Trophoblast cell (in vitro differentiated cells and primary cell): ENCODE measurements at regions not wholly inside any gene's neighbourhood (a gene's known extent, or its start where the extent isn't known, plus 50 kb on each side); places are given as distances from the start of the nearest gene placed in this dataset.

ENCODE experiments used
- DNase-seq, 2 donors: peaks; one replicate each; pipeline ENCODE4 v3.0.0-alpha.2; 2016
- H2AFZ ChIP-seq: 2 replicates; pipeline ENCODE4 v1.6.1; 2013; ENCODE audit warnings: low read length, moderate library complexity, mild to moderate bottlenecking; ENCODE audit not compliant: insufficient read depth, poor library complexity
- H2AK5ac ChIP-seq: 2 replicates; pipeline ENCODE4 v1.6.1; 2013; ENCODE audit warnings: mild to moderate bottlenecking, low read length
- H2BK120ac ChIP-seq: 2 replicates; pipeline ENCODE4 v1.6.1; 2013; ENCODE audit warnings: low read length, mild to moderate bottlenecking, moderate library complexity; ENCODE audit not compliant: insufficient read depth, poor library complexity
- H2BK12ac ChIP-seq: 2 replicates; pipeline ENCODE4 v1.6.1; 2013; ENCODE audit warnings: mild to moderate bottlenecking, low read length, moderate library complexity
- H2BK5ac ChIP-seq: 2 replicates; pipeline ENCODE4 v1.6.1; 2013; ENCODE audit warnings: low read length, low read depth, moderate library complexity, mild to moderate bottlenecking; ENCODE audit not compliant: poor library complexity
- H3K14ac ChIP-seq: 2 replicates; pipeline ENCODE4 v1.6.1; 2013; ENCODE audit warnings: mild to moderate bottlenecking, low read length
- H3K18ac ChIP-seq: 2 replicates; pipeline ENCODE4 v1.6.1; 2013; ENCODE audit warnings: mild to moderate bottlenecking, low read length
- H3K23ac ChIP-seq: 2 replicates; pipeline ENCODE4 v1.6.1; 2013; ENCODE audit warnings: low read length
- H3K27ac ChIP-seq: 2 replicates; pipeline ENCODE4 v1.5.1; 2013; ENCODE audit warnings: low read depth, mild to moderate bottlenecking, inconsistent platforms, low read length, moderate library complexity
- H3K27me3 ChIP-seq: 2 replicates; pipeline ENCODE4 v1.6.1; 2013; ENCODE audit warnings: inconsistent platforms, mild to moderate bottlenecking, low read length, moderate library complexity; ENCODE audit not compliant: insufficient read depth
- H3K36me3 ChIP-seq, 2 experiments: 1 replicate in 1 of 2; 2 replicates in 1 of 2; pipeline ENCODE4 v1.6.1; 2013; ENCODE audit warnings: low read length in 2 of 2, mild to moderate bottlenecking in 2 of 2, moderate library complexity in 1 of 2; ENCODE audit not compliant: insufficient read depth in 2 of 2, control insufficient read depth in 1 of 2
- H3K4ac ChIP-seq: 2 replicates; pipeline ENCODE4 v1.6.1; 2013; ENCODE audit warnings: low read depth, mild to moderate bottlenecking, low read length, moderate library complexity
- H3K4me1 ChIP-seq, 2 experiments: 1 replicate in 1 of 2; 2 replicates in 1 of 2; pipeline ENCODE4 v1.6.1; 2013; ENCODE audit warnings: low read length in 2 of 2, mild to moderate bottlenecking in 2 of 2, moderate library complexity in 1 of 2; ENCODE audit not compliant: insufficient read depth in 2 of 2, control insufficient read depth in 1 of 2
- H3K4me2 ChIP-seq: 2 replicates; pipeline ENCODE4 v1.6.1; 2013; ENCODE audit warnings: inconsistent platforms, mild to moderate bottlenecking, low read length, moderate library complexity
- H3K4me3 ChIP-seq: 2 replicates; pipeline ENCODE4 v1.5.1; 2013; ENCODE audit warnings: mild to moderate bottlenecking, low read depth, low read length, inconsistent platforms
- H3K79me1 ChIP-seq: one replicate; pipeline ENCODE4 v1.6.1; 2013; ENCODE audit warnings: low read length
- H3K79me2 ChIP-seq: 2 replicates; pipeline ENCODE4 v1.6.1; 2013; ENCODE audit warnings: low read length, mild to moderate bottlenecking; ENCODE audit not compliant: control insufficient read depth, insufficient read depth, poor library complexity
- H3K9ac ChIP-seq: 2 replicates; pipeline ENCODE4 v1.6.1; 2013; ENCODE audit warnings: mild to moderate bottlenecking, low read length
- H3K9me3 ChIP-seq: 2 replicates; pipeline ENCODE4 v1.6.1; 2013; ENCODE audit warnings: low read depth, mild to moderate bottlenecking, control low read depth, inconsistent platforms, low read length; ENCODE audit not compliant: insufficient read depth
- H4K12ac ChIP-seq: 2 replicates; pipeline ENCODE4 v1.6.1; 2013; ENCODE audit warnings: low read depth, mild to moderate bottlenecking, low read length, moderate library complexity
- H4K8ac ChIP-seq: 2 replicates; pipeline ENCODE4 v1.6.1; 2013; ENCODE audit warnings: low read depth, mild to moderate bottlenecking, low read length, moderate library complexity
- H4K91ac ChIP-seq: one replicate; pipeline ENCODE4 v1.6.1; 2013; ENCODE audit warnings: low read depth, mild to moderate bottlenecking, low read length, moderate library complexity
- WGBS: extraction: QIAGEN DNeasy Blood & Tissue Kit; methylation state at CpG from one replicate; pipeline ENCODE4 v1.1.7; 2013; ENCODE audit warnings: missing lambda C conversion rate; ENCODE audit not compliant: insufficient read length, insufficient coverage; ENCODE audit errors: extremely low coverage; 5-methylcytosine and 5-hydroxymethylcytosine counted together

DNA sequence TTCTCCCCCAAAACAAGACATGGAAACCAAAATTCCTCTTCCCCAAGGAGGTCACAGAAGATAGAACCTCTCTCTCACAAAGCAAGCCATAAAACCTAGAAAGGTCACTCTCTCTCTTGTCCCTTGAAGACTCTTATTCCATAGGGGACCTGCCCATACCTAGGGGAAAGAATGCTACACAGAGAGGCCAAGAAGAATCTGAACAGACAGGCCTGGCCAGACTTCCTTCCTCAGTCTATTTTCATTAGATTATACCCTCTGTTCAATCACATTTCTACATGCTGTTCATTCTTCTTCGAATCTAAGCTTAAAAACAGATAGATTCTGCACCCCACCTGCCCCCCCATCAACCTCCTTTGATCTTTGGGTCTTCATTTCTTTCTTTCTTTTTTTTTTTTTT is 206.8 kb downstream of the TLE4 start:
- no peak overlapping the region for H3K23ac ChIP-seq
- H3K9ac ChIP-seq: no peak overlapping the region
- H3K27ac ChIP-seq: peak overlapping the region; percentile 61
- H3K9me3 ChIP-seq: no peaks in the 10 kb centered on the region
- no peak overlapping the region for H2BK5ac ChIP-seq
- H3K4me1 ChIP-seq: peaks cover 8 to 15% of the 10 kb centered on the region in 2 experiments
- no peak overlapping the region for H4K91ac ChIP-seq
- peak overlapping the region; percentile 36 for H2BK12ac ChIP-seq
- peak overlapping the region; percentile 79 for H2BK120ac ChIP-seq
- H3K36me3 ChIP-seq: no peaks in the 10 kb centered on the region
- peak overlapping the region; percentile 16 for H4K8ac ChIP-seq
- no CpG with 5 or more reads among the region's 1 CpG for WGBS
- no peak overlapping the region for H2AK5ac ChIP-seq
- no peak overlapping the region for H3K4me3 ChIP-seq
- no peak overlapping the region for H3K18ac ChIP-seq
- no peak overlapping the region for H3K4me2 ChIP-seq
- no peak overlapping the region for H3K4ac ChIP-seq
- no peaks in the 10 kb centered on the region for H3K27me3 ChIP-seq
- H3K14ac ChIP-seq: no peak overlapping the region
- no peak overlapping the region for H2AFZ ChIP-seq
- peaks cover 11% of the 10 kb centered on the region for H3K79me1 ChIP-seq
- H3K79me2 ChIP-seq: no peaks in the 10 kb centered on the region
- no peak overlapping the region for H4K12ac ChIP-seq
- DNase-seq: peak; percentile 54 to 70

DNA sequence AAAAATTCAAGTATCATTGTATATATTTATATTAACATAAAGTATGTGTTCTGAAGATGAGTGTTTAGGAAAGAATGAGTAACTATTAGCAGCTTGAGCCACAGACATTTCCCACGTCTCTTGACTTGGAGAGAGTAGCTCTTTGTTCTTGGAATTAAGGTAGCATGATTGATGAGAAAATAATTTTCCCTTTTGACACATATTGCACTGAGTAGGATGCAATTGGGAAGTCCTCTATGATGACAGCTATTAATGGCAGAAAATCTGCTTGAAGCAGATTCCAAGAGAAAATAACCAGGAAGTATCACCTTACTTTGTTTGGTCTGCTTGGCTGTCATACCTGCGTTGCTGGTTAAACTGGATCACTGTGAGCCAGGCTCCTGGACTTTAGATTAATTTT is 204.8 kb downstream of the TLE4 start:
- Histone ChIP-seq H3K23ac (no peak overlapping the region), H3K4me2 (no peak overlapping the region), H2AFZ (no peak overlapping the region), H3K18ac (no peak overlapping the region), H4K12ac (no peak overlapping the region), H3K27me3 (no peaks in the 10 kb centered on the region), H3K4me1 (peaks cover 8 to 15% of the 10 kb centered on the region in 2 experiments), H3K14ac (no peak overlapping the region), H2AK5ac (no peak overlapping the region), H2BK5ac (no peak overlapping the region), H2BK120ac (no peak overlapping the region), H2BK12ac (no peak overlapping the region), H3K27ac (peak overlapping the region; percentile 19), H3K9ac (no peak overlapping the region), H4K91ac (no peak overlapping the region), H3K79me1 (peaks cover 11% of the 10 kb centered on the region), H3K36me3 (no peaks in the 10 kb centered on the region), H3K79me2 (no peaks in the 10 kb centered on the region), H3K4ac (no peak overlapping the region), H3K9me3 (no peaks in the 10 kb centered on the region), H4K8ac (no peak overlapping the region), H3K4me3 (no peak overlapping the region)
- DNase-seq: peak; percentile 44 to 77
- no CpG with 5 or more reads among the region's 2 CpGs for WGBS
